DMS53 treated with DMSO at 0.1 percent for 48 hours (cell line): ENCODE measurements at regions not wholly inside any gene's neighbourhood (a gene's known extent, or its start where the extent isn't known, plus 50 kb on each side); places are given as distances from the start of the nearest gene placed in this dataset.
"Not testable (repeated sequence)": the region's sequence is repeated elsewhere in the genome, so short reads cannot be mapped to it uniquely, and the experiment has no call there.

ENCODE experiments used
- DNase-seq: peaks from one replicate; lab custom pipeline; 2025; ENCODE audit not compliant: unreplicated experiment; lab: John Stamatoyannopoulos, UW

DNA sequence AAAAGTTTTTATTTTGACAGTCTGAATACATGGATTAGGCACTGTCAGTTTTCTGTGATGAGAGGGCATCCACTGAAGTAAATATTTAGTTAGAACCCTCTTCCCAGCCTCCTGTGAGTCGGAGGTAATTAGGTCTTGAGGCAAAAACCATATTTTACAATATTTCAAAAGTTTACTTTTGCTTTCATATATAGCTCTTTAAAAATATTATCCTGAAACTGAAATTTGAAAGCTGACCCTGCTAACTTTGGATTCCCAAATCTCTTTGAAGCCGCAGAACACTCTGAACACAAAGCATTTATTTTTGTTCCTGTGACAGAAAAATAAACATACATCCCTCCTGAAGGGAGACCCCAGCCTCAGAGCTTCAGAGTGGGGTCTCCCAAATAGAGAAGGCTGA, 317.4 kb downstream of the KIF20B start:
- no peak for DNase-seq

- no peak for DNase-seq
These were observed 319.1 kb downstream of the KIF20B start for GRCh38 chr10:90020506-90020905.

- peak; percentile 8 for DNase-seq
These were observed 322.6 kb downstream of the KIF20B start for GRCh38 chr10:90023950-90024349.

DNA sequence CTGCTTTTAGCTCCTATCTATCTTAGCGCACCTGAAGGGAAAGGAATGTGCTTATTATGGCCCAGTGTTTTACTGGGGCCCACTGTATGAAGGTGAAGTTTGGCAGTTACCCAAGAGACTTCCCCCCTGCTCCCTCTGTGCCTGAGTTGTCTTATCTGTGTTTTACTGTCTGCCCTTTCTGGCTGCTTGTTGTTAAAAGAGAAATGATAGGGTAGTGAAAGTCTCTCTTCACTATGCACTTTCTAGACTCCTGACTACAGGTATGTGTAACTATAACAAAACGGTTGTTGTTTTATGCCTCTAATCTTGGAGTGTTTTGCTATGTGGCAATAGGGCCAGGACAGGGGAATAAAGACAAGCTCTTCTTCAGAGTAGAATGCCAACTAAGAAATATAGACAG, 326.9 kb downstream of the KIF20B start:
- DNase-seq, result no peak

DNA sequence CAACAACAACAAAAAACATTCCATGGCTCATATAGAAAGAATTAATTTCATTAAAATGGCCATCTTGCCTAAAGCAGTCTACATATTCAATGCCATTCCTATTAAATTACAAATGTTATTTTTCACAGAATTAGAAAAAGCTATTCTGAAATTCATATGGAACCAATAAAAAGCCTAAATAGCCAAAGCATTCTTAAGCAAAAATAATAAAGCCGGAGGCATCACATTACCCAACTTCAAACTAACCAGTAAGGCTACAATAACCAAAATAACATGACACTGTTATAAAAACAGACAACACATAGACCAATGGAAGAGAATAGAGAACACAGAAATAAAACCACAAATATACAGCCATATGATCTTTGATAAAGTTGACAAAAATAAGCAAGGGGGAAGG, 330.4 kb downstream of the KIF20B start:
- DNase-seq, result no peak

DNA sequence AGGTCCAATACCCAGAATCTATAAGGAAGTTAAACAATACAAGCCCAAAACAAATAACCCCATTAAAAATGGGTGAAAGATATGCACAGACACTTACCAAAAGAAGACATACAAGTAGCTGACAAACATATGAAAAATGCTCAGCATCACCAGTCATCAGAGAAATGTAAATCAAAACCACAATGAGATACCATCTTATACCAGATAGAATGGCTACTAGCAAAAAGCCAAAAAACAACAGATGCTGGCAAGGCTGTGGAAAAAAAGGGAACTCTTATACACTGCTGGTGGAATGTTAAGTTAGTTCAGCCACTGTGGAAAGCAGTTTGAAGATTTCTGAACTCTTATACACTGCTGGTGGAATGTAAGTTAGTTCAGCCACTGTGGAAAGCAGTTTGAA, 331.1 kb downstream of the KIF20B start:
- no peak for DNase-seq

DNA sequence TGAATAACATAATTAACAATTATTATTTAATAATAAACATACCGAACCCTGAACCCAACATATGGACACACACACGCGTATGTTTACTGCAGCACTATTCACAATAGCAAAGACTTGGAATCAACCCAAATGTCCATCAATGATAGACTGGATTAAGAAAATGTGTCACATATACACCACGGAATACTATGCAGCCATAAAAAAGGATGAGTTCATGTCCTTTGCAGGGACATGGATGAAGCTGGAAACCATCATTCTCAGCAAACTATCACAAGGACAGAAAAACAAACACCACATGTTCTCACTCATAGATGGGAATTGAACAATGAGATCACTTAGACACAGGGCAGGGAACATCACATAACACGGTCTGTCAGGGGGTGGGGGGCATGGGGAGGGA, 333.5 kb downstream of the KIF20B start:
- DNase-seq, result not testable (repeated sequence)

DNA sequence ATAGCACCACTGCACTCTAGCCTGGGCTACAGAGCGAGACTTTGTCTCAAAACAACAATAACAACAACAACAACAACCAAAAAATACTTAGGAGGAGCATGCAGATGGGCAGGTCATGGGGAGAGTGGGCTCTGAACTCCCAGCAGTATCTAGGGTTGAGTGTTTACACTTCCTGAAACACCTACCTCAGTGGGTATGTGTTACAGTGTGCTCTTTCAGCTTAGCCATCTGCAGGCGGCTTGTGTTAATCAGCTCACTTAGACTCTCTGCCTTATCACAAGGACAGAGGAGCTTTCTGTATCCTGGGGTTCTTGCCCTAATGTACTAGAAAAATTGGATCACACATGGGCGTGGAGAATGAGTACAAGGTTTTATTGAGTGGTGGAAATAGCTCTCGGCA, 340.2 kb downstream of the KIF20B start:
- no peak for DNase-seq

DNA sequence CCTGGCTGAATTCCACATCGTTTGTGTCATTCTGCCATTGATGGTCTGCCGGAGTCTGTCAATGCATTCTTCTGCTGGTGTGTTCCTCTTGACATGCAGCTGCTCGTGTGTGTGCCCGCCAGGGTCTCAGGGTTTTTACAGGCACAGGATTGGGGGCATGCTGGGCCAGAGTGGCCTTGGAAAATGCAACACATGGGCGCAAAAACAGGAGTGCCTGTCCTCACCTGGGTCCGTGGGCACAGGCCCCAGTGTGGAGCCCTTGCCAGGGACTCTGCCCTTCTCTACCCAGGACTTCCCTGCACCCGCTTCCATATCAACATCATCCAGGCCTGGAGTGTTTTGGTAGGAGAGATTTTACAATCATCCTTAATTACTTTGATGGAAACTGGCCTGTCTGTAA, 340.7 kb downstream of the KIF20B start:
- DNase-seq, result no peak

GRCh38 chr10:90047243-90047729, 345.9 kb downstream of the KIF20B start:
- DNase-seq, result peak; percentile 12

DNA sequence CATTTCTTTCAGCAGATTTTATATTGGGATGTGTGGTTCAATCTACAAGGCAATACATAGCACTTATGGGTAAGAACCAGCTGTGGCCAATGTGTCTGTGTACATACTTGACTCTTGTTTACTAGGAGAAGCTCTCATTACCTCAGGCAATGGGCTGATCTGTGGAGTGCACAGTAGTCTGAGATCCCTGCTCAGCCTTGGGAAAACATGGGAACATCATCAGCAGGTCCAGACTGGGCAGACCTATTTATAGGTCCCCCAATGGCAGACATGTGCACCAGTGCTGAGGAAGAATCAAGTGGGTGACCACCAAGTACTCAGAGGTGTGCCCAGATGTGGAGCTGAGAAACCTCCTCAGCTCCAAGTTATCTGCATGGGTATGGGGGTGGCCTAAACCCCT, 349.7 kb downstream of the KIF20B start:
- peak; percentile 87 for DNase-seq

- DNase-seq, result peak; percentile 48
These were observed 350.1 kb downstream of the KIF20B start for GRCh38 chr10:90051474-90051873.

- no peak for DNase-seq
These were observed 361.4 kb downstream of the KIF20B start for GRCh38 chr10:90062786-90063185.

DNA sequence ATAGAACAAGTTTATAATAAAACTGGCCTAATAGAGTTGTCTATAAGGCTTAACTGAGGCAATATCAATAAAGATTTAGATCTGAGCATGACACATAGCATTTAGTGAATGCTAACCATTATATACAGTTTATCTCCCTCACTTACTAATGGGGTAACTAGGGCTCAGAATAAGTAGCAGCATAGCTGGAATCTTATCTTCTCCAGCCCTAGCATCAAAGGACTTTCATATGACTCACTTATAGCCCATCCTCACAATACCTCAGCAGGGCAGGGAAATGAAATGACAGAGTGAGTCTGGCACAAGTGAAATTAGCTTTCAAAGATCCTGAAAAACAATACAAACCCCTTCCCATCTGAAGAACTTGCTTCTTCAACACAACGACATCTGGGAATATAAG, 362.9 kb downstream of the KIF20B start:
- DNase-seq, result no peak

GRCh38 chr10:90066435-90066834, 365.0 kb downstream of the KIF20B start:
- no peak for DNase-seq

GRCh38 chr10:90075995-90076394, 374.6 kb downstream of the KIF20B start:
- DNase-seq, result no peak

DNA sequence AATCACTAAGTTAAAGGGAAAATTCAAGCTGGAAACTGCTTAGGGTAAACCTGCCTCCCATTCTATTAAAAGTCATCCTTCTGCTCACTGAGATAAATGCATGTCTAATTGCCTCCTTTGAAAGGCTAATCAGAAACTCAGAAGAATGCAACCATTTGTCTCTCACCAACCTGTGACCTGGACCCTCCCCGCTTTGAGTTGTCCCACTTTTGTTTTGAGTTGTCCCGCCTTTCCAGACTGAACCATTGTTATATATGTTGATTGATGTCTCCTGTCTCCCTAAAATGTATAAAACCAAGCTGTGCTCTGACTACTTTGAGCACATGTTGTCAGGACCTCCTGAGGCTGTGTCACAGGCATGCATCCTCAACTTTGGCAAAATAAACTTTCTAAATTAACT, 378.4 kb downstream of the KIF20B start:
- DNase-seq, result no peak

DNA sequence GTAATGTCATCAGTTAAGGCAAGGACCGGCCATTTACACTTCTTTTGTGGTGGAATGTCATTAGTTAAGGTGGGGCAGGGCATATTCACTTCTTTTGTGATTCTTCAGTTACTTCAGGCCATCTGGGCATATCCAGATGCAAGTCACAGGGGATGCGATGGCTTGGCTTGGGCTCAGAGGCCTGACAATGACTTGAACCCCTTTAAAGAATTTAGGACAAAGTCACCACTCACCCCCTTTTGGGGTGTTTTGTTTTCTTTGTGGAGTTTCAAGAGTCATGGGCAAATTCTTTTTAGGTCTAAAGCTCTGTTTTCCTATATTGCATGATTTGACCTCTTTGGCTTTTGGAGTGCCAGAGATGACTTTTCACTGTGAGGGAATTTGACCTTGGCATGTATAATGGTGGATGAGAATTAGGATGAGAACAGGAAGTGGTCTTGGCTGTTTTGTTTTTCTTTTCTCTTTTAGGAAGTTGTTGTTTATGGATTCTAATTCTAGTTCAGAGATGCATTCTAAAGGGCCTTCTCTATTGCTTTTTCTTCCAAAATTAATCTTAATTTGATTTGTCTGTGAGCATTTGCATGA, 385.3 kb downstream of the KIF20B start:
- DNase-seq, result not testable (repeated sequence)

GRCh38 chr10:90087197-90088023, 386.0 kb downstream of the KIF20B start:
- DNase-seq, result peak; percentile 11

- DNase-seq, result no peak
These were observed 386.6 kb downstream of the KIF20B start for GRCh38 chr10:90088024-90088317.

GRCh38 chr10:90089719-90090118, 388.3 kb downstream of the KIF20B start:
- DNase-seq, result no peak

GRCh38 chr10:90096196-90096595, 394.8 kb downstream of the KIF20B start:
- DNase-seq, result no peak

DNA sequence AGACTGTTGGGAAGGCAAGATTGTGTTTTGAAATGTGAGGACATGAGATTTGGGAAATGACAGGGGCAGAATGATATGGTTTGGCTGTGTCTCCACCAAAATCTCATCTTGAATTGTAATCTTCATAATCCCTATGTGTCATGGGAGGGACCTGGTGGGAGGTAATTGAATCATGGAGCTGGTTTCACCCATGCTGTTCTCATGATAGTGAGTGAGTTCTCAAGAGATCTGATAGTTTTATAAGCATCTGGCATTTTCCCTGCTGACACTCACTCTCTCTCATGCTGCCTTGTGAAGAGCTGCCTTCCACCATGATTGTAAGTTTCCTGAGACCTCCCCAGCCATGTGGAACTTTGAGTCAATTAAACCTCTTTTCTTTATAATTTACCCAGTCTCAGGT, 406.2 kb downstream of the KIF20B start:
- DNase-seq, result not testable (repeated sequence)
